NCI-H2081 treated with DMSO at 0.1 percent for 48 hours (cell line): ENCODE measurements at regions not wholly inside any gene's neighbourhood (a gene's known extent, or its start where the extent isn't known, plus 50 kb on each side); places are given as distances from the start of the nearest gene placed in this dataset.

Experiments used
- DNase-seq: peaks from one replicate; lab custom pipeline; 2025; lab: John Stamatoyannopoulos, UW

GRCh38 chr11:42047637-42048555 is 588.4 kb upstream of the LRRC4C start:
- DNase-seq: no peak

- no peak for DNase-seq
Measured at GRCh38 chr11:42049186-42049585, 589.7 kb upstream of the LRRC4C start.

GRCh38 chr11:42049650-42050049 is 590.2 kb upstream of the LRRC4C start:
- DNase-seq: no peak

GRCh38 chr11:42054351-42054900 is 595.0 kb upstream of the LRRC4C start:
- DNase-seq: no peak

- no peak for DNase-seq
Measured at GRCh38 chr11:42055606-42056005, 596.2 kb upstream of the LRRC4C start.

DNA sequence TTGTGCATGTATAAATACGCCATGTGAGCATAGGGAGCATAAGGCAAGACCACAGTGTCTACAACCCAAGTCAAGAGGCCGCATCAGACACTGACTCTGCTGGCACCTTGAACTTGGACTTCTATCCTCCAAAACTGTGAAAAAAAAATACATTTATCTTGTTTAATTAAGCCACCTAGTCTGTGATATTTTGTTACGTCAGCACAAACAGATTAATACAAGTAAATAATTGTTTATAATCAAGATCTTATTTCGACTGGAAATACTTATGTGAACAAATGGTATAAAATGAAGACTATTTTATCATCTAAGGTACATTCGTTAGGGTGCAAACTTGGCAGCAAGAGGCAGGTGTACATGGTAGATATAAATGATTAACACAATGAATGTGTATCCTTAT is 599.3 kb upstream of the LRRC4C start:
- DNase-seq: no peak

DNA sequence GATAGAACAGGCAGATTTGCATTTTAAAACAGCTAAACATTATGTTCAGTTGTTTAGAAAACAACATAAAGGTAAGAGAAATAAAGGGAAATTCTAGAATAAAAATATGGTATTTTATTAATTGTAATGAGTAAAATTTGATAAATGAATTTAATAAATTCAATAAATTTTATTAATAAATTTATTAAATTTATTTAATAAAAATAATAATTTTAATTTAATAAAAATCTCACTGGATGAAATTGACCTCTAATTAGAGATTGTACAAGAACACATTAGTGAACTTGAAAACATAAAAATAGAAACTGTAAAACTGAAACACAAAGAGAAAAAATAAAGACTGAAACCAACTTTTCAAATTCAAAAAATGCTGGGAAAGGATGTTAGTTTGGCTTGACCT is 605.7 kb upstream of the LRRC4C start:
- no peak for DNase-seq

DNA sequence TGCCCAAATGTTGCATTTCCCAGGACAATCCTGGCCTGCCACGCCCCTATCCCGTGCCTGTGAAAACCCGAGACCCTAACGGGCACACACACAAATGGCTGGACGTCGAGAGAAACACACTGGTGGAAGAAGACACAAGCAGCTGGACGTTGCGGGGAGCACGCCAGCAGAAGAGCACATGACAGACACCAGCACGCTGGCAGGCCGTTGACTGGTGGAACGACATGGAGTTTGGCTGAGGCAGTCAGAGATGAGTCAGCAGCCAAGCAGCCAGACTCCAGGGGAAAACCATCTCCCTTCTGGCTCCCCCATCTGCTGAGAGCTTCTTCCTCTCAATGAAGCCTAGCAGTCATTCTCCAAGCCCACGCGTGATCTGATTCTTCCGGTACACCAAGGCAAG is 606.7 kb upstream of the LRRC4C start:
- DNase-seq: no peak

- DNase-seq: no peak
Measured at GRCh38 chr11:42074306-42074705, 614.9 kb upstream of the LRRC4C start.

- no peak for DNase-seq
Measured at GRCh38 chr11:42075180-42075579, 615.7 kb upstream of the LRRC4C start.

DNA sequence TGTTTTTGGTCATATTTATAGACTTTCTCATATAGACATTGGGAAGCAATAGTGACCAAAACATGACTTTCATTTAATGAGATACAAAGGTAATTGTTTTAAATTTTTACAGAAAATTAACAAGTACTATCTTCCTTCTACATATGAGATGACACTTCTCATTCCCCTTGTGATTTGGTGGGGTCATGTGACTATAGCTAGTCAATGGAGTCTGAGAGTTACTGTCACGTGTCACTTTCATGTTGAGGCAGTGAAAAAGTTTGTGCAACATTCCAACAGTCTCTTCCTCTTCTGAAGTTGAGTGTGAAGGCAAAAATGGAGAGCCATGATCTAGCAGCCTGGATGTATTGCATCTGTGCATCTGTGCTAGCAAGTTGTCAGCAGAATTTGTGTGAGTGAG is 618.3 kb upstream of the LRRC4C start:
- DNase-seq: no peak

DNA sequence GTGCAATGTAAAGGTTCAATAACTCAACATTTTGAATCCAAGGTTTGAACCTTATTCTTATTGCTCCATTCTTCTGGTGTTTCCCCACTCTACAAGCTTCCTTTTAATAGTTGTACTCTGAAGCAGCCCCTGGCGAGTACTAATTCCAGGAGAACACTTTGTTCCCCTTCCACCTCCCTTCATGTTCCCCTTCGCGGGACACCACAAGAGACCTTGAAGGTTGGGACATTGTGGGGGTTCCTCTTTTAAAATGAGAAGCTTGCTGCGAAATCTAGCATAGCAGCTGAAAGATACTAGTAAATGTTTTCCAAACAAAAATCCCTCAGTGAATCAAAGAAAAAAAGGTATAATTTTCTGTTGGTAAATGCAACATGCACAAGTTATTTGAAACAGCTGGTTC is 626.3 kb upstream of the LRRC4C start:
- DNase-seq: no peak

GRCh38 chr11:42093541-42093940 is 634.1 kb upstream of the LRRC4C start:
- DNase-seq: no peak

DNA sequence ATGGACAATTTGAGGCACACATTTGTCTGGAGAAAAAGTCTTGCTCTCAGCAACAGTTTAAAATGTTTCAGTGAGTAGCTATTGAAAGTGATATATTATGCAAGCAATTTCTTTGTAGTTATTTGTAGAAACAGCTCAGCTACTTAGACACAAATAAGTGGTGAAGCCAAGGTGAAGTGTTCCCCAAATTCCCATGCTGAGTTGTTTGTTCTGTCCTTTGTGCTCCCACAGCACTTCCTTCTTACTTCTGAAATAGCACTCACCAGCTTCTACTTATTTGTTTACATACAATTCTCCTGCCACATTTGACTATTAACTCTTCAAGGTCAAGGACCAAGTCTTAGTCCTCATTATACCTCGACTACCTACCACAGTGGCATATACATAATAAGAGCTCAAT is 638.6 kb upstream of the LRRC4C start:
- no peak for DNase-seq

GRCh38 chr11:42112866-42113265 is 653.4 kb upstream of the LRRC4C start:
- no peak for DNase-seq

GRCh38 chr11:42114927-42115326 is 655.5 kb upstream of the LRRC4C start:
- DNase-seq: no peak

GRCh38 chr11:42138454-42138853 is 679.0 kb upstream of the LRRC4C start:
- no peak for DNase-seq

- DNase-seq: no peak
Measured at GRCh38 chr11:42145311-42145710, 685.9 kb upstream of the LRRC4C start.

DNA sequence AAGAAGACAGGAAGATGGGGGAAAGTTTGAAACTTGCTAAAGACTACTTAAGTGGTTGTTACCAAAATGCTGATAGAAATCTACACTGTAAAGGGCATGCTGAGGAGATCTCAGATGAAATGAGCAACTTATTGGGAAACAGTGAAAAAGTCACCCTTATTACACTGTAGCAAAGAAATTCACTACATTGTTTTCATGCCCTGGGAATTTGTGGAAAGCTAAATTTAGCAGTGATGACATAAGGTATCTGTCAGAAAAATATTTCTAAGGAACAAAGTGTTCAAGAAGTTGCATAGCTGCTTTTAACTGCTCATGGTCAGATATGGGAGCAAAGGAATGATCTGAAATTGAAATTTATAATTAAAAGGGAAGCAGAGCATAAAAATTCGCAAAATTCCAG is 702.4 kb upstream of the LRRC4C start:
- DNase-seq: no peak

- DNase-seq: no peak
Measured at GRCh38 chr11:42169191-42169590, 709.7 kb upstream of the LRRC4C start.

DNA sequence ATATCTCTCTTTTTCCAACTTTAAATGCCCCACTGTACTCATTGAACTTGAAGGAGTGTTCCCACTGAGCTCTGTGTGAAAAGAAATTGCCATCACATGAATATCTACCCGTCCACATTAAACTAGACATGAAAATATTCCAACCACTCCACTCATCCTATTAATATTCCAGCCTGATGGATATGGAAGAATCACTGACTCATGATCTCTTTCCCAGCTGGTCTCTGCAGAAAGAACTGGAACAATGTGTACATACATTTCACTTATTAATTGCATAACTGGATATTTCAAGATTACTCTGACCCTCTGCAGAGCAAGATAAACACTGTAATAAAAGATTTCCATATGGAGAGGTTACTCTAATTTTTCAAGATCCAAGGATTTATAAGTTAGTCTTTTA is 711.1 kb upstream of the LRRC4C start:
- DNase-seq: no peak

GRCh38 chr11:42171046-42171445 is 711.6 kb upstream of the LRRC4C start:
- no peak for DNase-seq

DNA sequence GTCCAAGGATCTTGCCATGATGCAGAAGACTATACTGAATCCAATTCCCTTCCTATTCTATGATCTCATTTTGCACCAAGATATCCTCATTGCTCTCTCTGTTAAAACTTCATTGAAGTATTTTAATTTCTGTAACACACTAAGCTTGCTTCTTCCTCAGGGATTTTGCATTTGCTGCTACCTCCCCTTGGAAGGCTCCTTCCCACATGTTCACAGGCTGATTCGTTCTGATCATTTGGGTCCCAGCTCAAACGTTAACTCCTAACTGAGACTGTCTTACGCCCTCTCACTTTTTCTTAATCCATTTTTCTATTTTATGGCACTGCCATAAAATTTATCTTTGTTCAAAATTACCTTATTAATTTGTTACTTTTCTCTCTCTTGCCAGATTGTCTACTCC is 713.0 kb upstream of the LRRC4C start:
- DNase-seq: no peak

GRCh38 chr11:42175203-42175602 is 715.8 kb upstream of the LRRC4C start:
- DNase-seq: no peak
